ENCODE measurements at regions not wholly inside any gene's neighbourhood (a gene's known extent, or its start where the extent isn't known, plus 50 kb on each side); places are given as distances from the start of the nearest gene placed in this dataset.

GRCh38 chr13:77425705-77426104 is 98.8 kb upstream of the MYCBP2 start:
- TF ChIP-seq CTCF (IDR thresholded peaks at IDR 0.05) (no peak), POLR2A (IDR thresholded peaks at IDR 0.05) (no peak)

Data from esophagus squamous epithelium (tissue), 4 donors.